Liver (tissue), 3 donors: ENCODE measurements at regions not wholly inside any gene's neighbourhood (a gene's known extent, or its start where the extent isn't known, plus 50 kb on each side); places are given as distances from the start of the nearest gene placed in this dataset.

Experiments
- ATF3 ChIP-seq: IDR thresholded peaks from 2 replicates; pipeline ENCODE4 v1.6.1; 2016; ENCODE audit warnings: antibody characterized with exemption
- CTCF ChIP-seq: fragments of 150-350 bp; IDR thresholded peaks from 2 replicates; pipeline ENCODE4 v1.5.1; 2017; ENCODE audit warnings: improper control_type of control experiment, low read depth, low read length; ENCODE audit not compliant: missing input control
- HNF4G ChIP-seq: IDR thresholded peaks from 2 replicates; pipeline ENCODE4 v1.6.1; 2016; ENCODE audit warnings: antibody characterized with exemption
- MAX ChIP-seq: IDR thresholded peaks from 2 replicates; pipeline ENCODE4 v1.6.1; 2016; ENCODE audit warnings: antibody characterized with exemption
- donor health status: healthy.
- donor health status: healthy.

- no peak for TF ChIP-seq CTCF
- no peak for TF ChIP-seq MAX
- no peak for TF ChIP-seq HNF4G
- TF ChIP-seq ATF3 = no peak
Observed at GRCh38 chr5:29296548-29296947, 1896.9 kb upstream of the CDH6 start.
